Thyroid gland (tissue), 4 donors: ENCODE measurements at regions not wholly inside any gene's neighbourhood (a gene's known extent, or its start where the extent isn't known, plus 50 kb on each side); places are given as distances from the start of the nearest gene placed in this dataset.

Experiments
- DNase-seq, 2 donors: peaks; one replicate each; pipeline ENCODE4 v3.0.0-alpha.2; 2019
- H3K27ac ChIP-seq, 3 donors: fragments of 200-600 bp; sonication (generic); 1 replicate in 2 of 3; 2 replicates in 1 of 3; pipeline ENCODE4 v1.5.1; 2016 to 2019; ENCODE audit warnings: mild to moderate bottlenecking in 1 of 3, moderate library complexity in 1 of 3
- H3K27me3 ChIP-seq: fragments of 200-600 bp; sonication (generic); one replicate; pipeline ENCODE4 v1.5.1; 2019
- H3K36me3 ChIP-seq, 2 donors: fragments of 200-600 bp; sonication (generic); one replicate each; pipeline ENCODE4 v1.5.1; 2016 to 2019
- H3K4me1 ChIP-seq, 2 donors: fragments of 200-600 bp; sonication (generic); one replicate each; pipeline ENCODE4 v1.5.1; 2017 to 2019
- H3K4me3 ChIP-seq, 3 donors: fragments of 200-600 bp; sonication (generic); replicated peaks in 1 of 3; 1 replicate in 2 of 3; 2 replicates in 1 of 3; pipeline ENCODE4 v1.5.1; 2016; ENCODE audit warnings: mild to moderate bottlenecking in 1 of 3
- H3K9me3 ChIP-seq: fragments of 200-600 bp; sonication (generic); one replicate; pipeline ENCODE4 v1.5.1; 2017
- CTCF ChIP-seq, 6 experiments: fragments of 200-600 bp in 3 of 6; fragments of 450-650 bp in 3 of 6; sonication (generic) in 3 of 6; IDR thresholded peaks; one replicate each; pipeline ENCODE4 v1.5.1; 2016 to 2019; ENCODE audit warnings: antibody characterized with exemption in 6 of 6, mild to moderate bottlenecking in 2 of 6, inconsistent platforms in 1 of 6, moderate library complexity in 1 of 6
- POLR2A ChIP-seq, 2 donors: fragments of 450-650 bp; IDR thresholded peaks; one replicate each; pipeline ENCODE4 v1.6.1; 2017; ENCODE audit warnings: antibody characterized with exemption in 2 of 2, mild to moderate bottlenecking in 2 of 2, moderate library complexity in 1 of 2
- WGBS, 2 donors: methylation state at CpG; one replicate each; pipeline ENCODE4 v1.1.5; 2017; 5-methylcytosine and 5-hydroxymethylcytosine counted together
- intact Hi-C: fragments of 100-400 bp; cut with DNase I; formaldehyde crosslinking; loops from one replicate; pipeline ENCODE4 v1.15.1; 2023

- H3K4me3 ChIP-seq, result no peak overlapping the region
These were observed 197.8 kb upstream of the NREP start for GRCh38 chr5:111954516-111955395.

GRCh38 chr5:111953351-111954127 lies 196.5 kb upstream of the NREP start:
- H3K36me3 ChIP-seq, result no peaks in the 10 kb centered on the region
- TF ChIP-seq CTCF (IDR thresholded peaks at IDR 0.05) (no peak), POLR2A (IDR thresholded peaks at IDR 0.05) (no peak)
- intact Hi-C loops, result no loop called here
- H3K9me3 ChIP-seq, result no peaks in the 10 kb centered on the region
- no peaks in the 10 kb centered on the region for H3K27me3 ChIP-seq
- H3K27ac ChIP-seq, result no peak overlapping the region
- no peak for DNase-seq
- WGBS, 2 donors, result 85 to 88% methylated on average over 4 of the region's 4 CpGs
- no peak overlapping the region for H3K4me3 ChIP-seq
- no peaks in the 10 kb centered on the region for H3K4me1 ChIP-seq

More at GRCh38 chr5:111954516-111955395, 197.8 kb upstream of the NREP start:
- intact Hi-C loops, result no loop called here
- Histone ChIP-seq H3K27ac (no peak overlapping the region), H3K36me3 (no peaks in the 10 kb centered on the region), H3K9me3 (no peaks in the 10 kb centered on the region), H3K27me3 (no peaks in the 10 kb centered on the region), H3K4me1 (no peaks in the 10 kb centered on the region)
- no peak for TF ChIP-seq CTCF (IDR thresholded peaks at IDR 0.05)
- no peak for TF ChIP-seq POLR2A (IDR thresholded peaks at IDR 0.05)
- no peak for DNase-seq
- 71 to 72% methylated on average over 3 of the region's 3 CpGs for WGBS, 2 donors

- Histone ChIP-seq H3K36me3 (no peaks in the 10 kb centered on the region), H3K27me3 (no peaks in the 10 kb centered on the region), H3K9me3 (no peaks in the 10 kb centered on the region), H3K4me3 (no peak overlapping the region), H3K27ac (no peak overlapping the region), H3K4me1 (no peaks in the 10 kb centered on the region)
- intact Hi-C loops, result no loop called here
- DNase-seq, result no peak
- TF ChIP-seq CTCF (IDR thresholded peaks at IDR 0.05), result no peak
- TF ChIP-seq POLR2A (IDR thresholded peaks at IDR 0.05), result no peak
- 86 to 96% methylated on average over 2 of the region's 2 CpGs for WGBS, 2 donors
These were observed 195.6 kb upstream of the NREP start for GRCh38 chr5:111952555-111952954.

GRCh38 chr5:111950660-111951059 lies 193.7 kb upstream of the NREP start:
- intact Hi-C loops, result no loop called here
- H3K27ac ChIP-seq, result no peak overlapping the region
- no peak for TF ChIP-seq CTCF (IDR thresholded peaks at IDR 0.05)
- H3K27me3 ChIP-seq, result no peaks in the 10 kb centered on the region
- H3K9me3 ChIP-seq, result no peaks in the 10 kb centered on the region
- no peak overlapping the region for H3K4me3 ChIP-seq
- DNase-seq, result no peak
- no peaks in the 10 kb centered on the region for H3K36me3 ChIP-seq
- WGBS, 2 donors, result 82 to 83% methylated on average over 1 of the region's 1 CpG
- H3K4me1 ChIP-seq, result no peaks in the 10 kb centered on the region
